ENCODE measurements at regions not wholly inside any gene's neighbourhood (a gene's known extent, or its start where the extent isn't known, plus 50 kb on each side); places are given as distances from the start of the nearest gene placed in this dataset.

DNA sequence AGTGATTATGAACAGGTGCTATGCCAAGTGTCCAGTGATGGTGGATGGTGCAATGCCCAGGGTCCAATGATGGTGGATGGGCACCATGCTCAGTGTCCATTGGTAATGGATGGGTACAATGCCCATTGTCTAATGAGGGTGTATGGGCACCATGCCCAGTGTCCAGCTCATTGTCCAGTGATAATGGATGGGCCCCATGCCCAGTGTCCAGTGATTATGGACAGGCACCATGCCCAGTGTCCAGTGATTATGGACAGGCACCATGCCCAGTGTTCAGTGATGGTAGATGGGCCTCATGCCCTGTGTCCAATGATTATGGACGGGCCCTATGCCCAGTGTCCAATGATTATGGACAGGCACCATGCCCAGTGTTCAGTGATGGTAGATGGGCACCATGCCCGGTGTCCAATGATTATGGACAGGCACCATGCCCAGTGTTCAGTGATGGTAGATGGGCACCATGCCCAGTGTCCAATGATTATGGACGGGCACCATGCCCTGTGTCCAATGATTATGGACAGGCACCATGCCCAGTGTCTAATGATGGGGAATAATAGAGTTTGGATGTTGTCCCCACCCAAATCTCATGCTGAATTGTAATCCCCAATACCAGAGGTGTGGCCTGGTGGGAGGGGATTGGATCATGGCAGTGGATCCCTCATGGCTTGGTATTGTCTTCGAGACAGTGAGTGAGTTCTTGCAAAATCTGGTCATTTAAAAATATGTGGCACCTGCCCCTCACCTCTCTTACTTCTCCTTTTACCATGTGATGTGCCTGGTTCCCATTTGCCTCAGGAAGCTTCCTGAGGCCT is 87.8 kb downstream of the ANKRD10 start:
- Histone ChIP-seq H3K27me3 (ENCODE audit: control insufficient read depth, insufficient read depth, low read length) (no peaks in the 10 kb centered on the region), H3K9me3 (ENCODE audit: control insufficient read depth, insufficient read depth, low read length) (no peaks in the 10 kb centered on the region), H3K4me3 (ENCODE audit: low read length) (no peak overlapping the region), H3K4me1 (ENCODE audit: control insufficient read depth, insufficient read depth, low read length) (no peaks in the 10 kb centered on the region), H3K27ac (ENCODE audit: low read length) (no peak overlapping the region), H3K36me3 (ENCODE audit: control insufficient read depth, insufficient read depth, low read length) (no peaks in the 10 kb centered on the region)
- WGBS (ENCODE audit: insufficient coverage): 82% methylated on average over 4 of the region's 4 CpGs
- ATAC-seq (no peak), DNase-seq (no peak)
- Mint-ChIP-seq H3K27ac (no peak overlapping the region), H3K4me3 (no peak overlapping the region), H3K9me3 (no peaks in the 10 kb centered on the region), H3K36me3 (no peaks in the 10 kb centered on the region), H3K4me1 (no peaks in the 10 kb centered on the region), H3K27me3 (ENCODE audit: low read depth in 2 of 2) (peaks cover 6% of the 10 kb centered on the region in 2 donors)
- no peak for TF ChIP-seq CTCF (IDR thresholded peaks at IDR 0.05)
- intact Hi-C loops (cut with micrococcal nuclease): loop anchor here (10.0 kb wide), 1 partner anchor 1398 kb away; no protein-coding TSS in a partner anchor
